ENCODE measurements at regions not wholly inside any gene's neighbourhood (a gene's known extent, or its start where the extent isn't known, plus 50 kb on each side); places are given as distances from the start of the nearest gene placed in this dataset.
"Not testable (repeated sequence)": the region's sequence is repeated elsewhere in the genome, so short reads cannot be mapped to it uniquely, and the experiment has no call there.

DNA sequence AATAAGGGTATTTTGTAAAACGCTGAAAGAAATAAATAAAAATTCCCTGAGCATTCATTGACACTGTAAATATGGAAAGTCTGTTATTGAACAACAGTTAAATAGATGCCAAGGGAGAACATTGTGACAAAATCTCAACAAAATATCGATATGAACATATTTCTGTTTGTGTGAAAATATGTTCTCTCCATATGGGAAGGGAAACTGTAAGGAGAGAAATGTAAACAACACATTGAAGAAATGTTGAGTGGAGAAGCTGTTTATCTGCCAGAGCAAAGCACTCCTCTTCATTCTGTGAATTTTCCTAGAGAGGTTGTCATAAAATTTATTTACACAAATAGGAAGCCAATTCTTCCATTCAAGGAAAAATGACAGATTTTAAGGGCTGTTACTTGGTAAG, 57.1 kb upstream of the EOMES start:
- ATAC-seq (no peak), DNase-seq (ENCODE audit: low spot score in 2 of 2) (no peak)
- Mint-ChIP-seq H3K9me3 (no peaks in the 10 kb centered on the region), H3K36me3 (no peaks in the 10 kb centered on the region), H3K27ac (no peak overlapping the region)

DNA sequence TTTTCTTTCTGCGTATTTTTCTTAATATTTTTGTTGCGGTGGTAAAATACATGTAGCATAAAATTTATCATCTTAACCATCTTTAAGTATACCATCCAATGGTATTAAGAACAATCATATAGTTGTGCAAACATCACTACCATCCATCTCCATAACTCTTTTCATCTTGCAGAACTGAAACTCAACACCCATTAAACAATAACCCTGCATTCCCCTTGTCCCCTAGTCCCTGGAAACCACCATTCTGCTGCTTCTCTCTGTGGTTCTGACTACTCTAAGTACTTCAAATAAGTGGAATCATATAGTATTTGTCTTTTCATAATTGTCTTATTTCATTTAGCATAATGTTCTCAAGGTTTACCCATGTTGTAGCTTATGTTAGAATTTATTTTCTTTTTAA, 67.3 kb upstream of the EOMES start:
- Mint-ChIP-seq H3K9me3 (no peaks in the 10 kb centered on the region), H3K27ac (no peak overlapping the region), H3K36me3 (no peaks in the 10 kb centered on the region)
- ATAC-seq: no peak
- no peak for DNase-seq (ENCODE audit: low spot score in 2 of 2)

DNA sequence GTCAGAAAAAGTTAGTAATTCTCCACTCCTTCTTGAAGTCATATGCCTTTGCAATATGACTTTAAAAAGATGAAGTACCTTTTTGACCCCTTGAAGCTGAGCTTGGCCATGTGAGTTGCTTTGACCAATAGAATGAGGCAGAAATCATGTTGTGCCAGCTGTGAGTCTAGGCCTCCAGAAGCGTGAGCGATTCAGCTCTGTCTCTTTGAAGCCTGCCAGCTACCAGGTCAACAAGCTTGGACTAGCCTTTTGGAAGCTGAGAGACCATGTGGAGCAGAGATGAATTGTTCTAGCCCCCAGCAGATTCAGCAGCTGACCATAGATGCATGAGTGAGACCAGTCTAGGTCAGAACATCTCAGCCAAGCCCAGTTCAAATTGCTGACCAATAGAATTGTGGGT, 69.8 kb upstream of the EOMES start:
- Mint-ChIP-seq H3K36me3 (no peaks in the 10 kb centered on the region), H3K9me3 (no peaks in the 10 kb centered on the region), H3K27ac (no peak overlapping the region)
- no peak for ATAC-seq
- DNase-seq (ENCODE audit: low spot score in 2 of 2): no peak

DNA sequence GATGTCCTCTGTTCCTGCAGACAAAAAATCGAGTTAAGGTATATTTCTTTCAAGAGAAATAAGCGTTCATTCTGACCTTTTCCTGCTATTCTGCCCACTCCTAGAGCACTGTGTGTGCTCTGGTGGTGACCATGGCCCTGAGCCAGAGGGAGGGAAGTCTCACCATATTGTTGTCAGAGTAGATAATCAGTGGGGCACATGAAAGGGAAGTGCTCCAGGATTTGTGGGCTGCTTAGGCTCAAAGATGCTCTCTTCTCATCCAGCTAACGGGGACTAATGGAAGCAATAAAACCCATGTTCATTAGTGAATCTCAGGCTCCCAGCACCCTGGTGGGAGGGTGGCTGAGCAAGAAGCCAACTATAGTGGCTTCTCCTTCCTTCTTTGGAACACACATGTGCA, 70.7 kb upstream of the EOMES start:
- DNase-seq (ENCODE audit: low spot score in 2 of 2) (no peak), ATAC-seq (no peak)
- Mint-ChIP-seq H3K9me3 (no peaks in the 10 kb centered on the region), H3K27ac (no peak overlapping the region), H3K36me3 (no peaks in the 10 kb centered on the region)

DNA sequence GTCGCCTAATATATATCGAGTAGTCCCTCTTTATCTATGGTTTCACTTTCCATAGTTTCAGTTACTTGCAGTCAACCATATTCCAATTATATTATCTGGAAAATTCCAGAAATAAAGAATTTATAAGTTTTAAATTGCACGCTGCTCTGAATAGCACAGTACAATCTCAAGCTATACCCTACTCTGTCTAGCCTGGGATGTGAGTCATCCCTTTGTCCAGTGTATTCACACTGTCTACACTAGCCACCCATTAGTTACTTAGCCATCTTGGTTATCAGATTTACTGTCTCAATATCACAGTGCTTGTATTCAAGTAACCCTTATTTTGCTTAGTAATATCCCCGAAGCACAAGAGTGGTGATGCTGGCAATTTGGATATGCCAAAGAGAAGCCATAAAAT, 72.1 kb upstream of the EOMES start:
- Mint-ChIP-seq H3K36me3 (no peaks in the 10 kb centered on the region), H3K9me3 (no peaks in the 10 kb centered on the region), H3K27ac (no peak overlapping the region)
- no peak for ATAC-seq
- no peak for DNase-seq (ENCODE audit: low spot score in 2 of 2)

DNA sequence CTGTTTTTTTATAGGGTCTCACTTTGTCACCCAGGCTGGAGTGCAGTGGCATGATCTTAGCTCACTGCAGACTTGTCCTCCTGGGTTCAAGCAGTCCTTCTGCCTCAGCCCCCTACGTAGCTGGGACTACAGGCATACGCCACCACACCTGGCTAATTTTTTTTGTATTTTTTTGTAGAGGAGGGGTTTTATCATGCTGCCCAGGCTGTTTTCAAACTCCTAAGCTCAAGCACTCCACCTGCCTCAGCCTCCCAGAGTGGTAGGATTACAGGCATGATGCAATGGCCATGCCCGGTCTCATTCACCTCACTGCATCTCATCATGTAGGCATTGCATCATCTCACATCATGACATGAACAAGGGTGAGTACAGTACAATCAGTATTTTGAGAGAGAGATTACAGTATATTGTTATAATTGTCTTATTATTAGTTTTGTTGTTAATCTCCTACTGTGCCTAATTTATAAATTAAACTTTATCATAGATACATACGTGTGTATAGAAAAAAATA, 74.3 kb upstream of the EOMES start:
- no peak for ATAC-seq
- no peaks in the 10 kb centered on the region for H3K36me3 Mint-ChIP-seq
- H3K27ac Mint-ChIP-seq: no peak overlapping the region
- DNase-seq (ENCODE audit: low spot score in 2 of 2): no peak
- no peaks in the 10 kb centered on the region for H3K9me3 Mint-ChIP-seq

DNA sequence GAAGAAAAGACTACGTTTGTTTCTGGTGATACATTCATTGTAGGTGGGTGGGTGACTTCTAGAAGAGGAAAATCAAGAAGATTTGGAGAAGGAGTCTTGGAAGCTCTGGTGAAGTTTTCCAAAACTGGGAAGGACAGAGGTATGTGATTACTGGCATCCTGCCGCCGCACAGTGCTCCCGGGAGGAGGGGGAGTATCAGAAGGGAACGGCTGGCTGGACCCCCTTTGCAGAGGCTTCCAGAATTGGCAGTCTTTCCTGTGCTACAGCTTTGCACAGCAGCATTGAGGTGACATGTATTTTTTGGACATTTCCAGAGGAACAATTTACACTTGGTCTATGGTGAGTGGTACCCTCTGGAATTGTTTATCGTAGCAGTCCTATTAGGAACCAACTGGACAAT, 75.7 kb upstream of the EOMES start:
- Mint-ChIP-seq H3K36me3 (no peaks in the 10 kb centered on the region), H3K9me3 (no peaks in the 10 kb centered on the region), H3K27ac (peak overlapping the region in 1 of 2 donors; percentile 45)
- ATAC-seq: no peak
- no peak for DNase-seq (ENCODE audit: low spot score in 2 of 2)

DNA sequence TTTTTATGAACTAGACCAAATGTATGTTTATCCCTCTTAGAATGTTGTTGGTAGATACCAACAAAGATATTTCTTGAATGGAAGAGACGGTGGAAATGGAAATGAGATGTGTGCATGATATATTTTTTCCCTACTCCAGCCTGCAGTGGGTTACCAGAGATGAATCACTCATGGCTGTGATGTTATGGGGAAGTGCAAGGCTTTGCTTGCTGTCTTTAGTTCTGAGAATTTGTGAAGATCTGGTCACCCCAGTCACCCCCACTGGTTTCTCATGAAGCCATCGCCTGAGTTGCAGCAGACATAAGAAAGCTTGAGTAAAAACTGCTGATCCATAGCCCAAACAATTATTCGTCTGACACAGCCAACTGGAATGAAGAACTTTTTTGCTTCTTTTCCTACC, 78.1 kb upstream of the EOMES start:
- no peak for ATAC-seq
- DNase-seq (ENCODE audit: low spot score in 2 of 2): no peak
- no peaks in the 10 kb centered on the region for H3K36me3 Mint-ChIP-seq
- no peaks in the 10 kb centered on the region for H3K9me3 Mint-ChIP-seq
- H3K27ac Mint-ChIP-seq: no peak overlapping the region

DNA sequence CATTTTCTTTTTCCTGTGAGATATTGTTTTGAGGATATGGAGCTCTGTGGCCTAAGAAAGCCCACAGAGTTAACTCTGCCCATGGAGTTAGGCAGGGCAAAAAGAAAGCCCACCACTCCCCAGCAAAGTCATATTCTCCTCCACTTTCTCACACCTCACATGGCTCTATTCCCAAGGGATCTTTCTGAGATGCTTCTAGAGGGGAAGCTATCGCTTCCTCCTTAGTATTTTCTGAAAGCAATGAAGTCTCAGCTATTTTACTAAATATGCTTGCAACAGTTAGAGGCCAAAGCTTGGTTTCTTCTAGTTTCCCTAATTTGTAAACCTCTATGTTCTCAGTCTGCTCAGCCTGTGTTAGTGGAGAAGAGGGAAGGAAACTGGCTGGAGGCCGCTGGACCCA, 80.3 kb upstream of the EOMES start:
- no peaks in the 10 kb centered on the region for H3K36me3 Mint-ChIP-seq
- DNase-seq (ENCODE audit: low spot score in 2 of 2) (no peak), ATAC-seq (no peak)
- no peak overlapping the region for H3K27ac Mint-ChIP-seq
- no peaks in the 10 kb centered on the region for H3K9me3 Mint-ChIP-seq

DNA sequence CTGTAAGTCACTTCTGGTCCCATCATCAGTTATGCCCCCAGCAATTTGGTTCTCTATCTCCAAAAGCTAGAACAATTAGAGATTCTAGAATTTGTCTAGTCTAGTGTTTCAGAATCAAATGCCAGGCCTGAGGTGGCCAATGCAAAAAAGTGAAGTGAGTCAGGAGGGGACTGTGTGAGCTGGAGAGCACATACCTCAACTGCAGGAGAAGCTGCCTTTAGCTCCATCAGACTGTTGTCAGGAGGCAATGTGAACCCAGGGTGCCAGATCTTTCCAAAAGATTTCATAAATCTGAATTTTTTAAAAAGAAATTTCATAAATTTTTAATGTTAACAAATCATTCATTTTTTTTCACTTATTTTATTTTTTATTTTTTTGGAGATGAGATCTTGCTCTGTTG, 80.7 kb upstream of the EOMES start:
- H3K27ac Mint-ChIP-seq: no peak overlapping the region
- ATAC-seq (no peak), DNase-seq (ENCODE audit: low spot score in 2 of 2) (no peak)
- no peaks in the 10 kb centered on the region for H3K36me3 Mint-ChIP-seq
- no peaks in the 10 kb centered on the region for H3K9me3 Mint-ChIP-seq

DNA sequence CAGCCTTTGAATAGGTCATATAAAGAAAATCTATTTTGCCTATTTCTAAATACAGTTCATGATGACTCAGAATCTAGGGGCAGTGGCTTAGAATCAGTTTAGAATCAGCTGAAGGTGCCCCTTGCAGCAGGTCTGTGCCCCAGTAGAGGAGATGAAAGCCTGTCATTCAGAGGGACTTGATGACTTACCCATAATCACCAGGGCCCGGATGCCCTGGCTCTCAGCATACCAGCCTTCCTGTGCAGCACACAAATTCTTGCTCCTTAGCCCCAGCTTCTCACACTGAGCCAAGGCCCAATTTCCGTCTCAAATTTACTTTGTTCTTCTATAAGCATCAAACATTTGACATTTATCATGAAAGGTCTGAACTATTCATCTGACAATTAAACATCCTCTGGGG, 83.2 kb upstream of the EOMES start:
- H3K36me3 Mint-ChIP-seq: no peaks in the 10 kb centered on the region
- no peak for ATAC-seq
- DNase-seq (ENCODE audit: low spot score in 2 of 2): no peak
- H3K27ac Mint-ChIP-seq: no peak overlapping the region
- H3K9me3 Mint-ChIP-seq: no peaks in the 10 kb centered on the region

DNA sequence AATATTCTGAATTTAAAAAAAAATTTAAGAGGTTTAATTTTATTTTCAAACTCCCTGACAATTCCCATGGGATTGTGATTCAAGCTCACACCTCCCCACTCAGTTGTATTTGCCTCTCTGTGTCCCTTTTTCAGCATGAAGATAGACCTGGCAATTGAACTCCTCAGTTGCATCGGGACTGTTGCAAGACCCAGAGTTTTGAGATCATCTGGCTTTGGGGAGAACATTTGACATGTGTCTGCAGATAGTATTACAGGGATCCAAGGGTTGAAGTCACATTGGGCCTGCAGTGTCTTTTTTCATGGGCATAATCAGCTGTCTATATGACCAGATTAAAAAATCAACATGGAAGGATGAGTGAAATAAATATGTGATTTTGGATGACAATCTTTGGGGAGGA, 91.1 kb upstream of the EOMES start:
- Mint-ChIP-seq H3K36me3 (no peaks in the 10 kb centered on the region), H3K9me3 (no peaks in the 10 kb centered on the region), H3K27ac (no peak overlapping the region)
- ATAC-seq (no peak), DNase-seq (ENCODE audit: low spot score in 2 of 2) (no peak)

DNA sequence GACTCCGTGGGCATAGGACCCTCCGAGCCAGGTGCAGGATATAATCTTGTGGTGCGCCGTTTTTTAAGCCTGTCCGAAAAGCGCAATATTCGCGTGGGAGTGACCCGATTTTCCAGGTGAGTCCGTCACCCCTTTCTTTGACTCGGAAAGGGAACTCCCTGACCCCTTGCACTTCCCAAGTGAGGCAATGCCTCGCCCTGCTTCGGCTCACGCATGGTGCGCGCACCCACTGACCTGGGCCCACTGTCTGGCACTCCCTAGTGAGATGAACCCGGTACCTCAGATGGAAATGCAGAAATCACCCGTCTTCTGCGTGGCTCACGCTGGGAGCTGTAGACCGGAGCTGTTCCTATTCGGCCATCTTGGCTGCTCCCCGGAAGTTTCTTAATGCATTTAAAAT, 99.5 kb upstream of the EOMES start:
- H3K9me3 Mint-ChIP-seq; H3K27ac Mint-ChIP-seq; H3K36me3 Mint-ChIP-seq; DNase-seq (ENCODE audit: low spot score in 2 of 2); ATAC-seq: not testable (repeated sequence)

DNA sequence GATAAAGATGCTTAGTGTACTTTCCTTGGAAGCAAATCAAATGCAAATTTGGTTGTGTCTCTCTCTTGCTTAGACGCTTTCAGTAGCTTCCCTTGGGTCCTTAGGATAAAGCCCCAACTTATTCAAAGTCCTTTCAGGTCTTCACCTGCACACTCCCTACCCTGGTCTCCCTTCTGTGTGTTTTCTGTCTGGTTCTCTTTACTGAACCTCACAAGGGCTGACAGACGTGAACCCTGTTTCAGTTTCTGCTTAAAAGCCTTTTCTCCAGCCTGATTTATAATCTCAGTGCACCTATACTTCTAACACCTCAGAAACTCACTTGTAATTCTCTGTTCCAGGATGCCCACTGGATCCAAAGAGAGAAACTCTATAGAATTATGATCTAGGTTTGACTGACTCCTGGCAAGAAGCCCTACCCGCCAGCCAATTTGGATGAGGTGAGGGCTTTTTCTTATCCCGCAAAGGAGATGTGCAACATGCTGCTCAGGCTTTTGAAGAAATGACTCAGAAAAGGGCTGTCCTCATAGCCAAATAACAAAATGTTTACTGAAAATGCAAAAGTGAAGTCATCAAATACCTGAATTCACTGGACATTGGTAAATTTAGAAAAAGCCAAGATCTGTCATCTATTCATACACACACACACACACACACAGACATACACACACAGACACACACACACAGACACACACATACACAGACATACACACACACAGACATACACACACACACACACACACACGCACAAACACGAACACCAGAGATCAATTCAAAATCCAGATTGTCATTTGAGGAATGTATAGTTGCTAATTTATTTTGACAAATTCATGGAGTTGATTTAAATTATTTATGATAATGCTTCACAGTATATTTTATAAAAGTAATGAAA, 102.4 kb upstream of the EOMES start:
- DNase-seq (ENCODE audit: low spot score in 2 of 2): no peak
- Mint-ChIP-seq H3K9me3 (no peaks in the 10 kb centered on the region), H3K36me3 (no peaks in the 10 kb centered on the region), H3K27ac (no peak overlapping the region)
- ATAC-seq: no peak

DNA sequence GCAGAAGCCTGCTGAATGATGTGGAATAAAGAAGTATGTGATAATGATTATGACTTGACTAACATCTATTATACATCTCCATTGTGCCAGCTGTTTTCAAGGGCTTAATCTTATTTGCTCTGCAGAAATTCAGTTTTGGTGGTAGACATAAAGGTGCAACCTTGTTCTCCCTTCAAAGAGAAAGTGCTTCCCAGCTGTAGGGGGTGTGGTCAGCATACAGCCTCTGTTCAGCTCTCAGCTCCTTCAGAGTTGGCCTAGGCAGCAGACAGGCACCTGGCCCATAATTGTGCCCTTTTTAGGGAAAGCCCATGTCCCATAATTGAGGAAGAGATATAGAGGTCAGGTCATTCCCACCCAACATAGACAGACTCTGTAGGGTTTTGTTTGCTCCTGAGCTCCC, 104.3 kb upstream of the EOMES start:
- ATAC-seq: no peak
- no peak for DNase-seq (ENCODE audit: low spot score in 2 of 2)
- no peak overlapping the region for H3K27ac Mint-ChIP-seq
- H3K36me3 Mint-ChIP-seq: no peaks in the 10 kb centered on the region
- H3K9me3 Mint-ChIP-seq: no peaks in the 10 kb centered on the region

DNA sequence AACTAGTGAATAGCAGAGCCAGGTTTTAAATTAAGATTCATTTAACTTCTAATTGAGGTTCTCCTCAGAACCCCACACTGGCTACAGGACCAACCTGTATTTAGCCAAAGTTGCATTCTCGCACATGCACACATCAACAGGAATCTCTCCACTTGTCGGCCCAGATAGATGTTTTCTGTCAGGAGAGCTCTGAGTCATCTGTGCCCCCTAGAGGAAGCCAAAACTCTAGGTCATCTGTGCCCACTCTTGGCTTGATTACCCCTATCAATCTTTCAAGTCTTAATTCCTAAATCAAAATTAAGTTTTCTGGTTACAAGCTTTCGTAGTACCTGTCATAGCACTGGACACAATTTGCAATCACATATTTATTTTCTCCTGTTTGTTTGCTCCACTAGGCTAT, 104.9 kb upstream of the EOMES start:
- DNase-seq (ENCODE audit: low spot score in 2 of 2) (no peak), ATAC-seq (no peak)
- Mint-ChIP-seq H3K27ac (no peak overlapping the region), H3K9me3 (peaks cover 0 to 1% of the 10 kb centered on the region in 2 donors), H3K36me3 (peaks cover 0 to 2% of the 10 kb centered on the region in 2 donors)

DNA sequence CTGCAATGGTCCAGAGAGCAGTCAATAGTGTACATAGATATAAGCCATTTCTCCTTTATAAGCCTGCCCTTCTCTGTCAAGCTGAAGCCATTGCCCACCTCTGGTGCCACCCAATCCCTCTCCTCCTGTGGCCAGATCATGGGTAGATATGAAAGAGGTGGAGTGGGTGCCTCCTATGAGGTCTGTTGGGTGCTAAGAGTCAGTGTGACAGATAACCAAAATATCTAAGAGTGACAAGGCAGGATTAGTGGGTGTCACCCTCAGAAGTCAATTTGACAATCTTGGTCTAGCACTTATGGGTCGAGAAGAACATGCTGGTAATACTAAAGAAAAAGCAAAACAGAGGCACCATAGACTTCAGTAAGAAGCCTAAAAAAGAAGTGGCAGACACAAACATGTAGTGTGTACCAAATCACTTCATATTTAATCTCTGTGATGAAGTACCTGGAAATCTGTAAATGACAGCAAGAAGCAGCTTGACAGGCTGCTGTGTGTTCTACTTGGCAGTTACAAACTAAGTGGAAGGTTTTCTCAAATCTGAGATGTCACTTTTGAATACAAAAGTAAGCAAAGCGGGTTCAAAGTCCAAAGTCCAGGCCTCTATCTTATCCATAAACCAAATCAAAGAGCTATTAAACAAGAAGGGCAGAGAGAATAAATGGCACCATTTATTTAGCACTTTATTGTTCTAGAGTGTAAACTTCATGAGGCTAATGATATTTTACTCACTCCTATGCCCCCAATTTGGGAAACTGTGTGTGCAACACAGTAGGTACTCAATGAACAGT, 118.9 kb upstream of the EOMES start:
- Mint-ChIP-seq H3K36me3 (no peaks in the 10 kb centered on the region), H3K27ac (no peak overlapping the region), H3K9me3 (peaks cover 0 to 5% of the 10 kb centered on the region in 2 donors)
- no peak for ATAC-seq
- no peak for DNase-seq (ENCODE audit: low spot score in 2 of 2)

All from activated naive CD4-positive, alpha-beta T cell treated with anti-CD3 and anti-CD28 coated beads, Interleukin-2, amount 50 U/mL, for 72 hours (primary cell).